Vagina (tissue), 2 donors: ENCODE measurements at regions not wholly inside any gene's neighbourhood (a gene's known extent, or its start where the extent isn't known, plus 50 kb on each side); places are given as distances from the start of the nearest gene placed in this dataset.

ENCODE experiments used
- POLR2A ChIP-seq, 2 donors: fragments of 450-650 bp; IDR thresholded peaks; one replicate each; pipeline ENCODE4 v1.6.1; 2017; ENCODE audit warnings: antibody characterized with exemption in 2 of 2, mild to moderate bottlenecking in 2 of 2, moderate library complexity in 2 of 2
- TF ChIP-seq, protein P1 (sequence below), 3 experiments: fragments of 450-650 bp in 2 of 3; fragments of 200-600 bp in 1 of 3; sonication (generic) in 1 of 3; IDR thresholded peaks; one replicate each; pipeline ENCODE4 v1.5.1; 2017 to 2019; ENCODE audit warnings: antibody characterized with exemption in 3 of 3, mild to moderate bottlenecking in 2 of 3, moderate library complexity in 2 of 3

DNA sequence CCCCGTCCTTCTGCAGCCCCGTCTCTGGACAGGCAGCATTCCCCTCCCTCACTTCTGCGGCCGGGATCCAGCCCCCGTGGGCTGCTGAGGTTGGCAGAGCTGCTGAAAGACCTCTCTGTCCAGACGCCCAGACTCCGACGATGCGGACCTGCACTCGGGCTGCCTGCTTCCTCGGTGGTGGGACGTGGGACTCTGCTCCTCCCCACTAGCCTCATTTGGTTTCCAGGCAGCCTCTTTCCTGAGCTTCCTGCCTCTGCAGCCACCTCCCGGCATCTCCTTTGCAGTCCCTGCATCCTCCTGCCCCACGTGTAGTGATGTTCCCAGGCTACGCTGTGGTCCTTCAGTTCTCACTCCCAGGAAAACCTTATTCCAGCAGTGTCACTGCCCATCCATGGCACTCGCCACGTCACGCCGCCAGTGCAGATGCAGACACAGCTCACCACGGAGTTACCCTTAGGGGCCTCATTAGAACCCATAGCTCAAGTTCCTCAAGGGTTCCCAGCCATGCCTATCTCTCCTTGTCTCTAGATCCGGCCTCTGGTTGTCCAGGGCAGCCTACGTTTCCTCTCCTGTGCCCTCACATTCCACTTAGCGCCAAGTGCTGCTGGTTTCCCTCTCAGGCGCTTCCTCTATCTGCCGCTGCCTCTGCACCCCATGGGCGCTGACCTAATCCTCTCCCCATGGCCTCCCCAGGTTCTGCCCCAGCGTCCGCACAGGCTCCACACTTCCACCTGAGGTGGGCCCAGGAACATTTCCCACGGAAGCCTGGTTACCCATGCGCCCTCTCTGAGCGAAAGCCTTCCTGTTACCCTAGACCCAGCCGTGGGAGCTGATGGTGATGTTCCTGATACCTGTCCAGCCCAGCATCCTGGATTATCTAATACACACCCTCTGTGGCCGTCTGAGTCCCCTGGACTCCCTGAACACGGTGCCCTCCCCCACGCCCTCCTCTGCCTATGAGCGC is 318.3 kb upstream of the MYT1L start:
- TF ChIP-seq, protein P1, sequence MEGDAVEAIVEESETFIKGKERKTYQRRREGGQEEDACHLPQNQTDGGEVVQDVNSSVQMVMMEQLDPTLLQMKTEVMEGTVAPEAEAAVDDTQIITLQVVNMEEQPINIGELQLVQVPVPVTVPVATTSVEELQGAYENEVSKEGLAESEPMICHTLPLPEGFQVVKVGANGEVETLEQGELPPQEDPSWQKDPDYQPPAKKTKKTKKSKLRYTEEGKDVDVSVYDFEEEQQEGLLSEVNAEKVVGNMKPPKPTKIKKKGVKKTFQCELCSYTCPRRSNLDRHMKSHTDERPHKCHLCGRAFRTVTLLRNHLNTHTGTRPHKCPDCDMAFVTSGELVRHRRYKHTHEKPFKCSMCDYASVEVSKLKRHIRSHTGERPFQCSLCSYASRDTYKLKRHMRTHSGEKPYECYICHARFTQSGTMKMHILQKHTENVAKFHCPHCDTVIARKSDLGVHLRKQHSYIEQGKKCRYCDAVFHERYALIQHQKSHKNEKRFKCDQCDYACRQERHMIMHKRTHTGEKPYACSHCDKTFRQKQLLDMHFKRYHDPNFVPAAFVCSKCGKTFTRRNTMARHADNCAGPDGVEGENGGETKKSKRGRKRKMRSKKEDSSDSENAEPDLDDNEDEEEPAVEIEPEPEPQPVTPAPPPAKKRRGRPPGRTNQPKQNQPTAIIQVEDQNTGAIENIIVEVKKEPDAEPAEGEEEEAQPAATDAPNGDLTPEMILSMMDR (IDR thresholded peaks at IDR 0.05): no peak
- TF ChIP-seq POLR2A (IDR thresholded peaks at IDR 0.05): no peak
